Stimulated activated CD4-positive, alpha-beta T cell treated with anti-CD3 and anti-CD28 coated beads, TNF-alpha, amount 100 ng/mL, for 1 hour (primary cell): ENCODE measurements at regions not wholly inside any gene's neighbourhood (a gene's known extent, or its start where the extent isn't known, plus 50 kb on each side); places are given as distances from the start of the nearest gene placed in this dataset.
"Not testable (repeated sequence)": the region's sequence is repeated elsewhere in the genome, so short reads cannot be mapped to it uniquely, and the experiment has no call there.

Experiments
- DNase-seq, 3 donors: peaks; one replicate each; pipeline ENCODE4 v3.0.0-alpha.2; 2020; ENCODE audit warnings: low read depth in 3 of 3, low spot score in 1 of 3

GRCh38 chr21:14058566-14058965 is 152.2 kb downstream of the LIPI start:
- DNase-seq = no peak

DNA sequence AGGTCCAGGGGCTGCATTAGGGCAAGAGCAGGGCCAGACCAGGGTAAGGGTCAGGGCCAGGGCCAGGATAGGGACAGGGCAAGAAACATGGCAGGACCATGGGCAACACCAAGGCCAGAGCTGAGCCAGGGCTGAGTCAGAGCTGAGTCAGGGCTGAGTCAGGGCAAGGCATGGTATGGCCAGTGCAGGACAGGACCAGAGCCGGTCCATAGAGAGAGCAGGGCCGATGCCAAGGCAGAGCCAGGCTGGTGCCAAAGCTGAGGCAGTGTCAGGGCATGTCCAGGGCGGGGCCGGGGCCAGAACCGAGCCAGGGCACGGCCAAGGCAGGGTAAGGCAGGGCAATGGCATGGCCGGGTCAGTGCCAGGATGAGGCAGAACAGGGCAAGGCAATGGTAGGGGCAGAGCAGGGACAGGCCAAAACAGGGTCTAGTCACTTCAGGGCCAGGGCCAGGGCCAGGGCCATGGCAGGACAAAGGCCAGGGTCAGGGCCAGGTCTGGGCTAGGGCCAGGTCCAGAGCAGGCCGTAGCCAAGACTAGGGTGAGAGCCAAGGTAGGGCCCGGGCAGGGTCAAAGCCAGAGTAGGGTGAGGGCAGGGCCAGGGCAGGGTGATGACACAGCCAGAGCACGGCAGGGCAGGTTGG is 152.8 kb downstream of the LIPI start:
- not testable (repeated sequence) for DNase-seq

DNA sequence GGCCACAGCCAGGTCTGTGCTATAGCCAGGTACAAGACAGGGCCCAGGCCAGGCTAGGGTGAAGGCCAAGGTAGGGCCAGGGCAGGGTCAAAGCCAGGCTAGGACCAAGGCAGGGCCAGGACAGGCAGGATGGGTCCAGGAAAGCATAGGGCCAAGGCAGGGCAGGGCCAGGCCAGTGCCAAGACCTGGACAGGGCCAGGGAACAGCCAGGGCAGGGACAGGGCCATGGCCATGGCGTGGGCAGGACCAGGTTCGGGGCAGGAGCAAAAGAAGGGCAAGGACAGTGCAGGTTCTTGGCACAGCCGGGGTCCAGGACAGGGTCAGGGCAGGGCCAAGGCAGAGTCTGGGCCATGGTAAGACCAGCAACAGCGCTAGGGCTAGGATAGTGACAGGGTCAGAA is 153.4 kb downstream of the LIPI start:
- no peak for DNase-seq

- DNase-seq = no peak
Measured at GRCh38 chr21:14056771-14057191, 154.0 kb downstream of the LIPI start.

GRCh38 chr21:14055746-14056515 is 154.8 kb downstream of the LIPI start:
- not testable (repeated sequence) for DNase-seq

DNA sequence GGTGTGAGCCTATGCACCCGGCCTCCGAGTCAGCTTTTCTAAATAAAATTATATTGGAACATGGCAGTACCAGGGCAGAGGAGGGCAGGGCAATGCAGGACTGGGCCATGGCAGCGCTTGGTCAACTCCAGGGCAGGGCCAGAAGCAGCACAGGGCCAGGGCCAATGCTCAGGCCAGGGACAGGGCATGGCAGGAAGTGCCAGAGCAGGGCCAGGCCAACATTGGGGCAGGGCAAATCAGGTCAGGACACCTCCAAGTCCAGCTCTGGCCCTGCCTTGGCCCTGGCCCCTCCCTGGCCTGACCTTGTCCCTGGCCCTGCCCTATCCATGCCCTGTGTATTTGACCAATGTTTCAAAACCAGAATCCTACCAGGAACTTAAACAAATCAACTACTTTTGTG is 156.1 kb downstream of the LIPI start:
- DNase-seq = no peak

DNA sequence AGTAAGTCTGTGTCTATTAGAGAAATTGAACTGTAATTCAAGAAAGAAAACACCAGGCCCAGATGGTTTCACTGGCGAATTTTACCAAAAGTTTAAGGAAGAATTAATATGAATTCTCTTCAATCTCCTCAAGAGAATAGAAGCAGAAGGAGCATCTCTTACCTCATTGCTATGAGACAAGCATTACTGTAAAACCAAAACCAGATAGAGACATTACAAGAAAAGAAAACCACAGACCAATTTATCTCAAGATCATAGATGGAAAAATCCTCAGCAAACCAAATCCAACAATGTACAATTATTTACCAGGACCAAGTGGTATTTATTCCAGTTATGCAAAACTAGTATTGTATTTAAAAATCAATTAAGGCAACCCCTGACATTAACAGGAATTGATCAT is 160.6 kb downstream of the LIPI start:
- DNase-seq = no peak

- DNase-seq = no peak
Measured at GRCh38 chr21:14046401-14046800, 164.4 kb downstream of the LIPI start.

- no peak for DNase-seq
Measured at GRCh38 chr21:14040386-14040785, 170.4 kb downstream of the LIPI start.

- DNase-seq = not testable (repeated sequence)
Measured at GRCh38 chr21:14028619-14029018, 182.1 kb downstream of the LIPI start.

DNA sequence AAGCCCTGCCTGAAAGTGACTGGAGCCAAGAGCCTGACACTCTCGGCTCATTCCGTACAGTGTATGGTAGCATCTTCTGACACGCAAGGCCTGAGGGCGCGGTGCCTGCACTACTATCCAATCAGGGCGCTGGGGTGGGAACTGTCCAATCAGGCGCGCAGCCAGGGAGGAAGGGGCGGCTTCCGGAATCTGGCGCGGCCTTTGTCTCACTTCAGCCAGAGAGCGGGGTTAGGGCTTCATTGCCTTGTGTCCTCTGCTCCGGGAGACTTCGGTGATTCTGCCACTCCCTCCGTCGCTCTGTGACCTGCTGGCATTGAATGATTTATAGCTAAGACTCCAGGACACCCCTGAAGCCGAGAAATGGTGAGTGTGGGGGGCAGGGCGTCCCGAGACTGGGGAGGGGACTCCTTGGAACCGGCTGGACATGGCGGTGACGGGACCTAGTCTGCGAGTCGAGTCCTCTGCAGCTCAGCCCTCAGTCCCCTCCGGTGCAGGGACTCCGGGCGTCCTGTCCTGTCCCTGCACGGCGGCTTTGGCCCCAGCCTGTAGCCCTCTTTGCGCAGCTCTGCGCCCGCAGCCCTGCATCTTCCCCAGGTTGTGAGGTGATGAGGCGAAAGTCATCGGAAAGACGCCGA is 183.4 kb downstream of the LIPI start:
- peak; percentile 38 to 68 (median 64) for DNase-seq

- DNase-seq = not testable (repeated sequence)
Measured at GRCh38 chr21:14020108-14020507, 190.6 kb downstream of the LIPI start.

DNA sequence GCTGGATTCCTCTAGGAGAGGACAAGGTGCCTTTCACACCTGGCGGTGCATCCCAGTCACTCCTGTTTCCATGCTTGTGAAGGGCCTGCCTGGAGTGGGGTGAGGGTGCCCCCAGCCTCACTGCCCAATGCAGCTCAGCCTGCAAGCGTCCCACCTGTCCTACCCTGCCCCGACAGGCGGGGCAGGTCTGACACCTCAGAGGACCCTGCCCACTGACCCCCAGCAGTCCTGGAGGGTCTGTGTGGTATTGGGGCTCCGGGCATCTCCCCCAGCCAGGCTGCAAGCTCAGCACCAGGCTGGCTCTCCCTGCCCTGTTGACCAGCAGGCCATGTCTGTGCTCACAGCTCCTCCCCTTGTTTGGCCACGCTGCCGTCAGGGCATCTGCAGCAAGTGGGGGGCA is 194.9 kb downstream of the LIPI start:
- DNase-seq = not testable (repeated sequence)

DNA sequence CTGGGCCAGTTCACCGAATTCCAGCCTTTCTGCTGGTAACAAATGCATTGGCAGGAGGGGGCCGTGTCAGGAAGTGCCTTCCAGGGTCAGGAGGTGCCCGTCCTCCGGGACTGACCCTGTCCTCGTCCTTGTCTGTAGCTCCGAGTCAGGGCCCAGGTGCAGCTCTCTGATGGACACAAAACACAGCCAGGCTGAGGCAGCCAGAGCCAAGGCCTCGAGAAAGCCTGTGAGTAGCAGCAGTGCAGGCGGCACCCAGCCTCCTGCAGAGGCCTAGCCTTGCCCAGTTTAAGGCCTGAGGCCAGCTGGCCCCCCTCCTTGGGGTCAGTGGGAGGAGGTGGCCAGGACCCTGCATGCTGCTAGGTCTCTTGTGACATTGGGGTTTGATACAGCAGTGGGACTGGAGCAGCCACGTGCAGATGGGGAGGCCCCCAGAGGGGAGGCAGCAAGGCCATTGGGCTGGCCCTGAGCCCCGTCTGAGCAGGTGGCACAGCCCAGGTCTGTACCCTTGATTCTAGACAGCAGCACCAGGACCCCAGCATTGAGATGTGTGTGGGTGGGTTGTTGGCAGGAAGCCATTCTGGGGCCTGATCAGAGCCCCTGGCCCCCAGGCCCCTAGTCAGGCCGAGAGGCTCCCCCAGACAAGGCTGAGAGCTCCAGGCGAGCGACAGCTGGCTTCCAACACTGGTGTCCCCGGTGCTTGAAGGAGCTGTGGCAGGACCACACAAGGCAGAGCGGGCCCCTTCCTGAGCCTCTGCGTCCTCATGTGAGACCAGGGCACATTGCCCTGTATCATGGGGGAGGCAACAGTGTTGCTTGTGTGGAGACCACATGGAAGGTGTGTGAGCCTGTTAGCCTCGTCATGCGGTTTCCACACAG is 196.9 kb downstream of the LIPI start:
- not testable (repeated sequence) for DNase-seq

- no peak for DNase-seq
Measured at GRCh38 chr21:14013056-14013603, 197.6 kb downstream of the LIPI start.

- no peak for DNase-seq
Measured at GRCh38 chr21:14012409-14012808, 198.3 kb downstream of the LIPI start.

GRCh38 chr21:14011751-14012150 is 199.0 kb downstream of the LIPI start:
- DNase-seq = not testable (repeated sequence)

- DNase-seq = not testable (repeated sequence)
Measured at GRCh38 chr21:14011149-14011548, 199.6 kb downstream of the LIPI start.

- DNase-seq = no peak
Measured at GRCh38 chr21:14010729-14011128, 200.0 kb downstream of the LIPI start.

- DNase-seq = not testable (repeated sequence)
Measured at GRCh38 chr21:14009990-14010389, 200.8 kb downstream of the LIPI start.
